Neural cell (in vitro differentiated cells): ENCODE measurements at regions not wholly inside any gene's neighbourhood (a gene's known extent, or its start where the extent isn't known, plus 50 kb on each side); places are given as distances from the start of the nearest gene placed in this dataset.

Experiments used
- H2AFZ ChIP-seq: fragments of 200-600, 300-800 bp; sonication (generic), shearing (Covaris generic); 2 replicates; pipeline ENCODE4 v1.6.0; 2014; ENCODE audit warnings: low read depth, mild to moderate bottlenecking, antibody characterized with exemption, low read length, moderate library complexity
- H3F3A ChIP-seq: fragments of 200-600 bp; shearing (Covaris generic); 2 replicates; pipeline ENCODE4 v1.6.1; 2016; ENCODE audit warnings: mild to moderate bottlenecking, moderate library complexity, mixed read lengths, antibody characterized with exemption, low read length; ENCODE audit not compliant: insufficient read depth, poor library complexity, severe bottlenecking
- H3K27ac ChIP-seq: fragments of 200-600, 300-800 bp; sonication (generic), shearing (Covaris generic); 2 replicates; pipeline ENCODE4 v1.5.1; 2014; ENCODE audit warnings: mild to moderate bottlenecking, low read length, moderate library complexity
- H3K27me3 ChIP-seq: fragments of 300-800, 200-600 bp; sonication (generic), shearing (Covaris generic); 2 replicates; pipeline ENCODE4 v1.6.0; 2014; ENCODE audit warnings: mild to moderate bottlenecking, low read depth, low read length, moderate library complexity; ENCODE audit not compliant: insufficient read depth
- H3K36me3 ChIP-seq: fragments of 300-800, 200-600 bp; sonication (generic), shearing (Covaris generic); 2 replicates; pipeline ENCODE4 v1.5.1; 2014; ENCODE audit warnings: mild to moderate bottlenecking, antibody characterized with exemption, low read length, moderate library complexity; ENCODE audit not compliant: insufficient read depth
- H3K4me2 ChIP-seq: fragments of 300-800, 200-600 bp; sonication (generic), shearing (Covaris generic); 2 replicates; pipeline ENCODE4 v1.6.0; 2014; ENCODE audit warnings: mild to moderate bottlenecking, low read length
- H3K4me3 ChIP-seq: fragments of 300-800, 200-600 bp; sonication (generic), shearing (Covaris generic); 2 replicates; pipeline ENCODE4 v1.5.1; 2014; ENCODE audit warnings: mild to moderate bottlenecking, low read length, moderate library complexity
- H3K79me2 ChIP-seq: fragments of 200-600 bp; shearing (Covaris generic); replicated peaks from 2 replicates; pipeline ENCODE4 v1.6.0; 2014; ENCODE audit warnings: mild to moderate bottlenecking, low read length, moderate library complexity; ENCODE audit not compliant: insufficient read depth
- H3K9ac ChIP-seq: fragments of 300-800, 200-600 bp; sonication (generic), shearing (Covaris generic); 2 replicates; pipeline ENCODE4 v1.6.1; 2016; ENCODE audit warnings: mild to moderate bottlenecking, low read length, mixed read lengths
- H3K9me2 ChIP-seq: fragments of 200-600 bp; shearing (Covaris generic); 2 replicates; pipeline ENCODE4 v1.6.1; 2016; ENCODE audit warnings: mild to moderate bottlenecking, low read length, mixed read lengths; ENCODE audit not compliant: insufficient read depth
- H3K9me3 ChIP-seq: fragments of 200-600, 300-800 bp; sonication (generic), shearing (Covaris generic); 2 replicates; pipeline ENCODE4 v1.6.1; 2016; ENCODE audit warnings: mild to moderate bottlenecking, mixed run types, low read length, moderate library complexity, mixed read lengths
- H4K20me1 ChIP-seq: fragments of 200-600 bp; shearing (Covaris generic); 2 replicates; pipeline ENCODE4 v1.6.1; 2016; ENCODE audit warnings: mild to moderate bottlenecking, mixed run types; ENCODE audit not compliant: insufficient read depth
- EP300 ChIP-seq: fragments of 450-650 bp; conservative IDR thresholded peaks from 2 replicates; pipeline ENCODE4 v1.6.1; 2014; ENCODE audit warnings: antibody characterized with exemption, mild to moderate bottlenecking, moderate library complexity; ENCODE audit not compliant: poor library complexity, severe bottlenecking
- EZH2 ChIP-seq: fragments of 200-600, 300-800 bp; shearing (Covaris generic), sonication (generic); IDR thresholded peaks from 2 replicates; pipeline ENCODE4 v1.6.1; 2014; ENCODE audit warnings: antibody characterized with exemption, low read length, borderline replicate concordance, mild to moderate bottlenecking; ENCODE audit not compliant: insufficient read depth, poor library complexity, severe bottlenecking
- MXI1 ChIP-seq: fragments of 450-650 bp; conservative IDR thresholded peaks from 2 replicates; pipeline ENCODE4 v1.6.1; 2014; ENCODE audit warnings: antibody characterized with exemption, mild to moderate bottlenecking; ENCODE audit not compliant: poor library complexity, severe bottlenecking
- POLR2AphosphoS5 ChIP-seq: IDR thresholded peaks from 2 replicates; pipeline ENCODE4 v1.6.1; 2012
- RAD21 ChIP-seq: fragments of 450-650 bp; conservative IDR thresholded peaks from 2 replicates; pipeline ENCODE4 v1.6.1; 2014; ENCODE audit warnings: antibody characterized with exemption, mild to moderate bottlenecking, moderate library complexity
- SMC3 ChIP-seq: fragments of 450-650 bp; conservative IDR thresholded peaks from 2 replicates; pipeline ENCODE4 v1.6.1; 2014; ENCODE audit warnings: antibody characterized with exemption, mild to moderate bottlenecking, moderate library complexity; ENCODE audit not compliant: poor library complexity
- TAF1 ChIP-seq: IDR thresholded peaks from 2 replicates; pipeline ENCODE4 v1.6.1; 2012; ENCODE audit warnings: low read depth
- TF ChIP-seq, protein P1 (sequence below): IDR thresholded peaks from 2 replicates; pipeline ENCODE4 v1.6.1; 2012; ENCODE audit warnings: borderline replicate concordance
- TF ChIP-seq, protein P2 (sequence below): fragments of 450-650 bp; IDR thresholded peaks from 2 replicates; pipeline ENCODE4 v1.5.1; 2014; ENCODE audit warnings: antibody characterized with exemption, mild to moderate bottlenecking, moderate library complexity; ENCODE audit not compliant: poor library complexity, severe bottlenecking

DNA sequence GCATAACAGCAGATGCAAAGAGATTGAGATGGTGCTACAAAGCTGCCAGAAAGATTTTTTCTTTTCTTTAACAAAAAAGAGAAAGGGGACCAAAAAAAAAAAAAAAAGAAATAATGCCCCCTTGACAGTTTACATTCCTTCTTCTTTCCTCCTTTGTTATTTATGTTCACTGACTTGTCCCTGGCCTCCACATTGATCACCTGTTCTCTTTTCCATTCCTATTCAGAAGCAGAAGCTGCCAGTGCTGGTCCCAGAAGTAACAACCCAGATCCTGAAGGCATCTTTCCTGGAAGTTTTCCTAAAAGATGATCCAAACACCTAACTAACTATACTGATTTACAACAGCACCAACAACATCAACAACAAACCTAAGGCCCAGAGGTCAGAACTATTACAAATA lies 728.1 kb downstream of the KCNJ2 start:
- Histone ChIP-seq H4K20me1 (no peaks in the 10 kb centered on the region), H3K9me2 (no peaks in the 10 kb centered on the region), H3K79me2 (no peaks in the 10 kb centered on the region), H3K27ac (no peak overlapping the region), H3K36me3 (no peaks in the 10 kb centered on the region), H2AFZ (no peak overlapping the region), H3K27me3 (no peaks in the 10 kb centered on the region), H3K4me3 (no peak overlapping the region), H3K4me2 (no peak overlapping the region), H3F3A (no peaks in the 10 kb centered on the region), H3K9ac (no peak overlapping the region), H3K9me3 (no peaks in the 10 kb centered on the region)
- no peak for TF ChIP-seq RAD21
- TF ChIP-seq SMC3, result no peak
- TF ChIP-seq, protein P1, sequence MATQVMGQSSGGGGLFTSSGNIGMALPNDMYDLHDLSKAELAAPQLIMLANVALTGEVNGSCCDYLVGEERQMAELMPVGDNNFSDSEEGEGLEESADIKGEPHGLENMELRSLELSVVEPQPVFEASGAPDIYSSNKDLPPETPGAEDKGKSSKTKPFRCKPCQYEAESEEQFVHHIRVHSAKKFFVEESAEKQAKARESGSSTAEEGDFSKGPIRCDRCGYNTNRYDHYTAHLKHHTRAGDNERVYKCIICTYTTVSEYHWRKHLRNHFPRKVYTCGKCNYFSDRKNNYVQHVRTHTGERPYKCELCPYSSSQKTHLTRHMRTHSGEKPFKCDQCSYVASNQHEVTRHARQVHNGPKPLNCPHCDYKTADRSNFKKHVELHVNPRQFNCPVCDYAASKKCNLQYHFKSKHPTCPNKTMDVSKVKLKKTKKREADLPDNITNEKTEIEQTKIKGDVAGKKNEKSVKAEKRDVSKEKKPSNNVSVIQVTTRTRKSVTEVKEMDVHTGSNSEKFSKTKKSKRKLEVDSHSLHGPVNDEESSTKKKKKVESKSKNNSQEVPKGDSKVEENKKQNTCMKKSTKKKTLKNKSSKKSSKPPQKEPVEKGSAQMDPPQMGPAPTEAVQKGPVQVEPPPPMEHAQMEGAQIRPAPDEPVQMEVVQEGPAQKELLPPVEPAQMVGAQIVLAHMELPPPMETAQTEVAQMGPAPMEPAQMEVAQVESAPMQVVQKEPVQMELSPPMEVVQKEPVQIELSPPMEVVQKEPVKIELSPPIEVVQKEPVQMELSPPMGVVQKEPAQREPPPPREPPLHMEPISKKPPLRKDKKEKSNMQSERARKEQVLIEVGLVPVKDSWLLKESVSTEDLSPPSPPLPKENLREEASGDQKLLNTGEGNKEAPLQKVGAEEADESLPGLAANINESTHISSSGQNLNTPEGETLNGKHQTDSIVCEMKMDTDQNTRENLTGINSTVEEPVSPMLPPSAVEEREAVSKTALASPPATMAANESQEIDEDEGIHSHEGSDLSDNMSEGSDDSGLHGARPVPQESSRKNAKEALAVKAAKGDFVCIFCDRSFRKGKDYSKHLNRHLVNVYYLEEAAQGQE, result no peak

DNA sequence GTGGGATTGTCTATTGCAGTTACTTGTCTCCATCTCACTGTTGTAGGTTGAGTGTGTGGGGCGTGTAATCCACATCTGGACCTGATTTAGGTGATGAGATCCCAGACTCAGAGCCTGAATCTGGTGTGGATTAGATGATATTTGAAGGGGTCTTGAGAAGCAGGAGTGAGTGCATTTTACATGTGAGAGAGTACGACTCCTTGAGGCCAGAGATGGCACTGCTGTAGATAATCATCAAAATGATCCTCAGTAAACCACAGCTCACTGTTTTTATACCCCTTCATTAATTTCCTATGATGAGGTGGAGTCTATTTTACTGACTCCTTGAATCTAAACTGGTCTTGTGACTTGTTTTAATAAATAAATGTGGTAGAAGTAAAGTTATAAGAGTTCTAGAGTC lies 732.5 kb downstream of the KCNJ2 start:
- no peaks in the 10 kb centered on the region for H3K27me3 ChIP-seq
- no peak overlapping the region for H3K4me2 ChIP-seq
- H3K9me2 ChIP-seq, result no peaks in the 10 kb centered on the region
- no peaks in the 10 kb centered on the region for H3K9me3 ChIP-seq
- H3K27ac ChIP-seq, result no peak overlapping the region
- H3K79me2 ChIP-seq, result no peaks in the 10 kb centered on the region
- H3K36me3 ChIP-seq, result no peaks in the 10 kb centered on the region
- no peaks in the 10 kb centered on the region for H4K20me1 ChIP-seq
- no peaks in the 10 kb centered on the region for H3F3A ChIP-seq
- H2AFZ ChIP-seq, result no peak overlapping the region
- no peak overlapping the region for H3K4me3 ChIP-seq
- H3K9ac ChIP-seq, result no peak overlapping the region
- TF ChIP-seq TAF1 (no peak), POLR2AphosphoS5 (no peak), EZH2 (no peak), SMC3 (no peak)
- TF ChIP-seq, protein P2, sequence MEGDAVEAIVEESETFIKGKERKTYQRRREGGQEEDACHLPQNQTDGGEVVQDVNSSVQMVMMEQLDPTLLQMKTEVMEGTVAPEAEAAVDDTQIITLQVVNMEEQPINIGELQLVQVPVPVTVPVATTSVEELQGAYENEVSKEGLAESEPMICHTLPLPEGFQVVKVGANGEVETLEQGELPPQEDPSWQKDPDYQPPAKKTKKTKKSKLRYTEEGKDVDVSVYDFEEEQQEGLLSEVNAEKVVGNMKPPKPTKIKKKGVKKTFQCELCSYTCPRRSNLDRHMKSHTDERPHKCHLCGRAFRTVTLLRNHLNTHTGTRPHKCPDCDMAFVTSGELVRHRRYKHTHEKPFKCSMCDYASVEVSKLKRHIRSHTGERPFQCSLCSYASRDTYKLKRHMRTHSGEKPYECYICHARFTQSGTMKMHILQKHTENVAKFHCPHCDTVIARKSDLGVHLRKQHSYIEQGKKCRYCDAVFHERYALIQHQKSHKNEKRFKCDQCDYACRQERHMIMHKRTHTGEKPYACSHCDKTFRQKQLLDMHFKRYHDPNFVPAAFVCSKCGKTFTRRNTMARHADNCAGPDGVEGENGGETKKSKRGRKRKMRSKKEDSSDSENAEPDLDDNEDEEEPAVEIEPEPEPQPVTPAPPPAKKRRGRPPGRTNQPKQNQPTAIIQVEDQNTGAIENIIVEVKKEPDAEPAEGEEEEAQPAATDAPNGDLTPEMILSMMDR, result no peak

DNA sequence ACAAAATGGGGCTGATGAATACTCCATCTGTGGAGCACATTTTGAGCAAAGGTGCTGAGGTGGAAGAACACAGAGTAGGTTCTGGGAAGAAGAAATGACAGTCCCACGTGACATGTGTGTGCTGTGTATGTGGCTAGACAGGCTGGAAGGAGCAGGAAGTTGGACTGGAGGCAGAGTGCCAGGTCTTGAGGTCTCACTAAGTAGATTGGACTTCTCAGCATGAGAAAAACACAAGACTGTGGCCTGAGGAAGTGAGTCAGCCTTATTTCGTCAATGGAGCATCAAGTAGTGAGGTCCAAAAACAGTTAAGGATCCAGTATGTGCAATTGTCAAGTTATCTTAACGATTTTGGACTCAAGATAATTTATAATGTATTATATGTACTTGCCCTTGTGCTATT lies 736.5 kb downstream of the KCNJ2 start:
- TF ChIP-seq EZH2 (no peak), MXI1 (no peak), EP300 (no peak), POLR2AphosphoS5 (no peak)
- no peaks in the 10 kb centered on the region for H3K9me2 ChIP-seq
- no peak overlapping the region for H3K27ac ChIP-seq
- no peak overlapping the region for H3K4me3 ChIP-seq
- H3K27me3 ChIP-seq, result no peaks in the 10 kb centered on the region
- no peaks in the 10 kb centered on the region for H4K20me1 ChIP-seq
- H2AFZ ChIP-seq, result no peak overlapping the region
- H3K9ac ChIP-seq, result no peak overlapping the region
- H3K9me3 ChIP-seq, result no peaks in the 10 kb centered on the region
- H3K36me3 ChIP-seq, result no peaks in the 10 kb centered on the region
- no peaks in the 10 kb centered on the region for H3F3A ChIP-seq
- no peaks in the 10 kb centered on the region for H3K79me2 ChIP-seq
- no peak overlapping the region for H3K4me2 ChIP-seq
